ENCODE measurements at regions not wholly inside any gene's neighbourhood (a gene's known extent, or its start where the extent isn't known, plus 50 kb on each side); places are given as distances from the start of the nearest gene placed in this dataset.

DNA sequence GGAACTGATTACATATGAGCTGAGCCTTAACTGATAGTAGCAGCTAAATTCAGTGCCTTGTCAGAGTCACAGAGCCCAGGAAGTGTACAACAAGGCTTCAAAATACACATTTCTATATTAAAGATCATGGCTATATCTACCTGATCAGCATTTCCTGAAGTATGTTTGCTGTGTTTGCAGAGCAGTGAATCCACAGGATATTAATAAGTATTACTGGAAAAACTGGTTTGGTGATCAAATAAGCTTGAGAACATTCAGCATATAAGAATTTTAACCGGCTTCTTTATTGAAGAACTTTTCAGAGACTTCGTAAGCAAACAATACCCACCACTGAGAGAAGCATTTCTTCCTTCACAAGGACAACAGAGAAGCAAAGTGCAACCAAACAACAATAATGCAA is 227.0 kb downstream of the ELAVL2 start:
- Histone ChIP-seq H3K4me3 (ENCODE audit: low read length) (no peak overlapping the region), H3K36me3 (ENCODE audit: control insufficient read depth, insufficient read depth, low read length) (no peaks in the 10 kb centered on the region), H3K27ac (ENCODE audit: low read depth, low read length) (no peak overlapping the region), H3K27me3 (ENCODE audit: control insufficient read depth, insufficient read depth, low read length) (no peaks in the 10 kb centered on the region), H3K9ac (ENCODE audit: low read length) (no peak overlapping the region), H3K4me1 (ENCODE audit: control insufficient read depth, insufficient read depth, low read length) (no peaks in the 10 kb centered on the region)

DNA sequence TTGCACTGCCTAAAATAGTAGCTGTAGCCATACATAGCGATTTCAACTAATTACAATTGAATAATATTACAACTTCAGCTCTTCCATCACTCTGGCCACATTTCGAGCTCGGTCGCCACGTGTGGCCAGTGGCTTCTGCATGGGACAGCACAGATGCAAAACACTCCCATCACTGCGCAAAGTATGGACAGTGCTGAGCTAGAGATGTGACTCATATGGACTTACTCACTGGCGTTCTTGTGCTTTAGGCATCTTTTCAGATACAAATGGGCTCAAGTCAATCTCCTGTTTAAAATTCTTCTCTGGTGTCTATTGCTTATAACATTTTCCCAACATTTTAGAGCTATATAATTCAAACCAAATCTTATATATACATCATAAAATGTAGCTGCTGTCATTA is 222.7 kb downstream of the ELAVL2 start:
- Histone ChIP-seq H3K9ac (ENCODE audit: low read length) (no peak overlapping the region), H3K27me3 (ENCODE audit: control insufficient read depth, insufficient read depth, low read length) (no peaks in the 10 kb centered on the region), H3K27ac (ENCODE audit: low read depth, low read length) (no peak overlapping the region), H3K36me3 (ENCODE audit: control insufficient read depth, insufficient read depth, low read length) (no peaks in the 10 kb centered on the region), H3K4me1 (ENCODE audit: control insufficient read depth, insufficient read depth, low read length) (no peaks in the 10 kb centered on the region), H3K4me3 (ENCODE audit: low read length) (no peak overlapping the region)

DNA sequence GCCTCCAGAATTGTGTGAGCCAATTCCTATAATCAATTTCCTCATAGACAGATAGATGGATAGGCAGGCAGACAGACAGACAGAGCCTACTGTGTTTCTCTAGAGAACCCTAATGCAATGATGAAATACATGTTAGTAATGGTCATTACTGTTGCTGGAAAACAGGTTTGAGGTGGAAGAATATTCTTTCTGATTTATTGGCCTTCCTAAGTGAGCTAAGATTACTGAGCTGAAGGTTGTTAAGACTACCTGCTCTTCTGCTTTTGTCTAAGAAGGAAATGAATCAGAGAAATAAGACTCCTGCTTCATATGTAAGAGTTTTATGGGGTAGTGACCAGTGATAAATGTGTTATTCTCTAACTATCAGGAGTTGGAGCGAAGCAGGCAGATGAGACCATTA is 219.9 kb downstream of the ELAVL2 start:
- Histone ChIP-seq H3K4me3 (ENCODE audit: low read length) (no peak overlapping the region), H3K27me3 (ENCODE audit: control insufficient read depth, insufficient read depth, low read length) (no peaks in the 10 kb centered on the region), H3K27ac (ENCODE audit: low read depth, low read length) (no peak overlapping the region)

DNA sequence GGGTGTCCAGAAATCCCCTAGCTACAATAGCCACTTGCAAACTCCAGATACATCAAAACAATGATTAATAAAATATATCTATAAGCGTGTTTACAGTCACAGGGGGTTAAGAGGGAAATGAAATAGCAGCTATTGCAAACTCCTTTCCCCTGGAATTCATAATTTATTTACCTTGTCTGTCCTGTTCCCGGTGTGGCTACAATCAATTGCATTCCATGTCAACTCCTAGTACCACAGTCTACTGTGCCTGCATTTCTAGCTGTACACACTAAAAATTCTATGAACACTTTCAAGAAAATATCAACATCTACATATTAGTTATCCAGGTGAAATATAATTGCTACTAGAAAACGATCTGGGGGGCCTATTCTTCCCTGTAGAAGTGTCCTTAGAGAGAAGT is 217.6 kb downstream of the ELAVL2 start:
- Histone ChIP-seq H3K4me3 (ENCODE audit: low read length) (no peak overlapping the region), H3K9ac (ENCODE audit: low read length) (no peak overlapping the region), H3K27me3 (ENCODE audit: control insufficient read depth, insufficient read depth, low read length) (no peaks in the 10 kb centered on the region), H3K36me3 (ENCODE audit: control insufficient read depth, insufficient read depth, low read length) (no peaks in the 10 kb centered on the region), H3K4me1 (ENCODE audit: control insufficient read depth, insufficient read depth, low read length) (no peaks in the 10 kb centered on the region), H3K27ac (ENCODE audit: low read depth, low read length) (no peak overlapping the region)

More for the DNA sequence above, 219.9 kb downstream of the ELAVL2 start:
- Histone ChIP-seq H3K4me1 (ENCODE audit: control insufficient read depth, insufficient read depth, low read length) (no peaks in the 10 kb centered on the region), H3K9ac (ENCODE audit: low read length) (no peak overlapping the region), H3K36me3 (ENCODE audit: control insufficient read depth, insufficient read depth, low read length) (no peaks in the 10 kb centered on the region)

DNA sequence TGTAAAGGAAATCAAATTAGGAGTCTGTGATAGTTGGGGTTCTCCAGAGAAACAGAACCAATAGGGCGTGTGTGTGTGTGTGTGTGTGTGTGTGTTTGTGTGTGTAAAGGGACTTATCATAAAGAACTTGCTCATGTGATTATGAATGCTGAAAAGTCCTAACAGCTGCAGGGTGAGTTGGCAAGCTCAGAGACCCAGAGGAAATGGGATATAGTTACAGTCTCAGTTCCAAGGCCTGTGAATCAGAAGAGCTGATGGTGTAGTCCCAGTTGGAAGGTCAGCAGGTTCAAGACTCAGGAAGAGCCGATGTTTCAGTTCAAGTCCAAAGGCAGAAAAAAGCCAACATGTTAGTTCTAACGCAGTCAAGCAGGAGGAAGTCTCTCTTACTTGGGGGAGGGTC is 214.2 kb downstream of the ELAVL2 start:
- Histone ChIP-seq H3K36me3 (ENCODE audit: control insufficient read depth, insufficient read depth, low read length) (no peaks in the 10 kb centered on the region), H3K4me1 (ENCODE audit: control insufficient read depth, insufficient read depth, low read length) (no peaks in the 10 kb centered on the region), H3K27ac (ENCODE audit: low read depth, low read length) (no peak overlapping the region), H3K4me3 (ENCODE audit: low read length) (no peak overlapping the region), H3K27me3 (ENCODE audit: control insufficient read depth, insufficient read depth, low read length) (no peaks in the 10 kb centered on the region), H3K9ac (ENCODE audit: low read length) (no peak overlapping the region)

DNA sequence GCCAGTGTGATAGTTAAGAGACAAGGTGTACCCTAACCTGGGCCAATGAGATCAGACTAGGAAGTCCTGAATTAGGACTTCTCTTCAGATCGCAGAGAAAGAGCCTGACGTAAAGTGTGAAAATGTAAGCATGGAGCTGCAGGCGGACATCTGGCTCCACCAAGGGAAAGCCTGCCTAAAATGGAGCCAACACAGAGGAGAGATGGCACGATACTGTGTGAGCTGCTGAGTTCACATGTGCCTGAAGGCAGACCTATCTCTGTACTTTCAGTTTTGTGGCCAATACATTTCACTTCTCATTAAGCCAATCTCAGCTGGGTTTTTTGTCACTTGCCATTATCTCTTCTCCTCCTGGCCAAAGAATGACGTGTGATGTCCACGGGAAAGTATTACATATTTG is 210.5 kb downstream of the ELAVL2 start:
- H3K27ac ChIP-seq (ENCODE audit: low read depth, low read length): no peak overlapping the region
- H3K4me1 ChIP-seq (ENCODE audit: control insufficient read depth, insufficient read depth, low read length): no peaks in the 10 kb centered on the region
- H3K4me3 ChIP-seq (ENCODE audit: low read length): no peak overlapping the region
- no peak overlapping the region for H3K9ac ChIP-seq (ENCODE audit: low read length)
- no peaks in the 10 kb centered on the region for H3K36me3 ChIP-seq (ENCODE audit: control insufficient read depth, insufficient read depth, low read length)
- no peaks in the 10 kb centered on the region for H3K27me3 ChIP-seq (ENCODE audit: control insufficient read depth, insufficient read depth, low read length)

DNA sequence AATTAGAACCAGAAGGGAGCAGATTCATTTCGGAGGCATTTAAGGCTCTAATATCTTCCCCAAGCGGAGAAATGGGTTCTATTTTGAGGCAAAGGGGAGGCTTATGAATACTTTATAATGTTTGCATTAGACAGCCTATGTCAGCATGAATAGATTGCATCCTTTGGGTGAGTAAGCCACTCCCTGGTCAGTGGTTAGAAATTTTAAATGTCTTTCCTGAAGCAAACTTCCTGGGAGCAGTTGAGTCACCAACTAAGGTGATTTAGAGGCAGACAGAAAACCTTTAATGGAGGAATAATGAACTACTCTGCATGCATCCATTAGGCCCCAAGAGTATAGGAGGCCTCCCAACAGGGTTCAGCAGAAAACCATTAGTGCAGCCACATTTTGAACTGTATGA is 204.9 kb downstream of the ELAVL2 start:
- Histone ChIP-seq H3K27me3 (ENCODE audit: control insufficient read depth, insufficient read depth, low read length) (no peaks in the 10 kb centered on the region), H3K27ac (ENCODE audit: low read depth, low read length) (no peak overlapping the region), H3K9ac (ENCODE audit: low read length) (no peak overlapping the region), H3K4me1 (ENCODE audit: control insufficient read depth, insufficient read depth, low read length) (no peaks in the 10 kb centered on the region), H3K4me3 (ENCODE audit: low read length) (no peak overlapping the region), H3K36me3 (ENCODE audit: control insufficient read depth, insufficient read depth, low read length) (no peaks in the 10 kb centered on the region)

DNA sequence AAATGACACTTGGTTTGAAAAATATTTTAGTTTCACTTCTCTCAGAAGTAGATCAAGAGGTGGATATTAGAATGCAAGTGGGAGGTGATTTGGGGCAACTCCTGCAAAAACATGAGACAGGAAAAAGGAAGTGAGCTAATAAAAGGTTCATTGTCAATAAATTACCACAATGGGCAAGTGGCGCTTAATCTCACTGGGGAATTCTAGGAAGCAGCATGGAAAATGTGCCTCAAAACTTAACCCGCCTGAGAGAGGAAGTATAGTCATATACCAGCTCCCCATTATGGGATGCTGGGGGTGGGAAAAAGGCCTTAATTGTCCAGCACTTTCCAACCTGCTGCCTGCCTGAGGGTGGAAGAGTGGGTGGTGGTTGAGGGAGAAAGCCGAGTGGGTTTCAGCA is 204.1 kb downstream of the ELAVL2 start:
- Histone ChIP-seq H3K27me3 (ENCODE audit: control insufficient read depth, insufficient read depth, low read length) (no peaks in the 10 kb centered on the region), H3K4me1 (ENCODE audit: control insufficient read depth, insufficient read depth, low read length) (no peaks in the 10 kb centered on the region), H3K36me3 (ENCODE audit: control insufficient read depth, insufficient read depth, low read length) (no peaks in the 10 kb centered on the region), H3K9ac (ENCODE audit: low read length) (no peak overlapping the region), H3K4me3 (ENCODE audit: low read length) (no peak overlapping the region), H3K27ac (ENCODE audit: low read depth, low read length) (no peak overlapping the region)

DNA sequence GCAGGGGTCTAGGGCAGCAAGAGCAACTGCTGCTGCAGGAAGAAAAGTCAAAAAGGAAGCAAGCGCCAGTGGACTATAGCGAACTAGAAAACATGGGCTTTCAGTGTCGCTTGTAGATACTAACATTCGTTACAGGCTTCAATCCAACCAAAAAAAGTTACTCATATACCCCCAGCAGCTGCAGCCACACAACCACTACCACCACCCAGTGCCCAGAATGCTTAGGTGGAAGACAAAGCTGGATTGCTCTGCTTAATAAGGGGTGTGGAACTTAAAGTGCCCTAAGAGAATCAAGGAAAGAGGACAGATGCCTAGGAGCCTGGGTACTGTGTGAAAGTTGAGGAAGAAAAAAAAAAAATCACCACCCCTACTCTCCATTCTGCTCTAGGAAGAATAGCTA is 203.6 kb downstream of the ELAVL2 start:
- Histone ChIP-seq H3K9ac (ENCODE audit: low read length) (no peak overlapping the region), H3K27me3 (ENCODE audit: control insufficient read depth, insufficient read depth, low read length) (no peaks in the 10 kb centered on the region), H3K4me3 (ENCODE audit: low read length) (no peak overlapping the region), H3K36me3 (ENCODE audit: control insufficient read depth, insufficient read depth, low read length) (no peaks in the 10 kb centered on the region), H3K4me1 (ENCODE audit: control insufficient read depth, insufficient read depth, low read length) (no peaks in the 10 kb centered on the region), H3K27ac (ENCODE audit: low read depth, low read length) (no peak overlapping the region)

DNA sequence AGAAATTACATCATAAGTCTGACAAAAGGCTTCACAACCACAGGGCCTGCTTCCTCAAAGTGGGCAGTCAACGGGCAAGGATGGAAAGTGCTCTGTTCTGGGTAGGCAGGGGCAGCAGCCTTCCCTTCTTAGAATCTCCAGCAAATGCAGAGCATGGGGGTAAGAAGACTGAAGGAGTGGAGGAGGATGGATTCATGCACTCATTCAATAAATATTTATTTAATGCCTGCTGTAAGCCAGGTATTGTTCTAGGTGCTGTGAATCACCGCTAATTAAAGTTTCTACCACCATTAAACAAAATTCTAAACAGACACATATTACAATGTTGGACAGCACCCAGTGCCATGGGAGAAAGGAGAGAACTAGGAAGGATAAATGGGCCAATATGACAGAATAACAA is 195.6 kb downstream of the ELAVL2 start:
- no peak overlapping the region for H3K9ac ChIP-seq (ENCODE audit: low read length)
- no peak overlapping the region for H3K4me3 ChIP-seq (ENCODE audit: low read length)

DNA sequence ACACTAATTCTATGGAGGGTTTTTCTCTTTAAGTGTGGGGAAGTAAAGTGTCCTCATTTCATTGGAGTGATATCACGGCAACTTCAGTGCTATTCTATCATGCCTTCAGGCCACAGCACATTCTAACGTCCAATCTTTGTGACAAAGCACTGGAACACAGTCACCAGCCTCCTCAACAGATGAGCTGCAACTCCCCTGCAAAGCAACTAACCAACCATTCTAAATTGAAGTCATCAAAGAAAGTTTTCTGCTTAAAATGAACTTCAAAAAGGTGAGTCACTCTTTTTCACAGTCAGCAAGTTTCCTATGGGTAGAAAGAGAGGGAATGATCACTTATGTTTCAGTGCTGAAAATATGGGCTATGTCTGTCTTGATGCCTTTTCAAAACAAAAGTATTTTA is 190.8 kb downstream of the ELAVL2 start:
- no peaks in the 10 kb centered on the region for H3K4me1 ChIP-seq (ENCODE audit: control insufficient read depth, insufficient read depth, low read length)
- no peak overlapping the region for H3K27ac ChIP-seq (ENCODE audit: low read depth, low read length)
- H3K9ac ChIP-seq (ENCODE audit: low read length): no peak overlapping the region
- H3K4me3 ChIP-seq (ENCODE audit: low read length): no peak overlapping the region
- H3K36me3 ChIP-seq (ENCODE audit: control insufficient read depth, insufficient read depth, low read length): no peaks in the 10 kb centered on the region
- no peaks in the 10 kb centered on the region for H3K27me3 ChIP-seq (ENCODE audit: control insufficient read depth, insufficient read depth, low read length)

More for the DNA sequence above, 195.6 kb downstream of the ELAVL2 start:
- H3K4me1 ChIP-seq (ENCODE audit: control insufficient read depth, insufficient read depth, low read length): no peaks in the 10 kb centered on the region
- no peak overlapping the region for H3K27ac ChIP-seq (ENCODE audit: low read depth, low read length)
- no peaks in the 10 kb centered on the region for H3K36me3 ChIP-seq (ENCODE audit: control insufficient read depth, insufficient read depth, low read length)
- no peaks in the 10 kb centered on the region for H3K27me3 ChIP-seq (ENCODE audit: control insufficient read depth, insufficient read depth, low read length)

DNA sequence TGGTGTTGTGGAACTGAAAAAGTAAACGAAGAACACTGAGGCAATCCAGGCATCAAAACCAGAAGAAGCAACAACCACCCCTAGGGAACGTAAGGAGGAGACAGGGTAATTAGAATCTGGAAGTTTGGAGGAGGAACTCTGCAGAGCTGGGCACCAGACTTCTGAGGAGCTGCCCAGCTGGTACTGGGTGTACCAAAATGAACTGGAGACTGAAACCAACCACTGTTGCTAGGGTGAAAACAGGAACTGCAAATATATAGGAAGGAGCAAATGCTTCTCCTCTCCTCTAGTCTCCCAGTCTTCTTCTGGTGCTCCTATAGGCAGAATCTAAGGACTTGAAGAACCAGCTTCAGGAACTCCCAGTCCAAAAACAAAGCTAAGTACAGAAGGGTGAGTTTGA is 189.8 kb downstream of the ELAVL2 start:
- no peaks in the 10 kb centered on the region for H3K36me3 ChIP-seq (ENCODE audit: control insufficient read depth, insufficient read depth, low read length)
- H3K4me3 ChIP-seq (ENCODE audit: low read length): no peak overlapping the region
- H3K9ac ChIP-seq (ENCODE audit: low read length): no peak overlapping the region
- no peaks in the 10 kb centered on the region for H3K4me1 ChIP-seq (ENCODE audit: control insufficient read depth, insufficient read depth, low read length)
- no peaks in the 10 kb centered on the region for H3K27me3 ChIP-seq (ENCODE audit: control insufficient read depth, insufficient read depth, low read length)
- no peak overlapping the region for H3K27ac ChIP-seq (ENCODE audit: low read depth, low read length)

DNA sequence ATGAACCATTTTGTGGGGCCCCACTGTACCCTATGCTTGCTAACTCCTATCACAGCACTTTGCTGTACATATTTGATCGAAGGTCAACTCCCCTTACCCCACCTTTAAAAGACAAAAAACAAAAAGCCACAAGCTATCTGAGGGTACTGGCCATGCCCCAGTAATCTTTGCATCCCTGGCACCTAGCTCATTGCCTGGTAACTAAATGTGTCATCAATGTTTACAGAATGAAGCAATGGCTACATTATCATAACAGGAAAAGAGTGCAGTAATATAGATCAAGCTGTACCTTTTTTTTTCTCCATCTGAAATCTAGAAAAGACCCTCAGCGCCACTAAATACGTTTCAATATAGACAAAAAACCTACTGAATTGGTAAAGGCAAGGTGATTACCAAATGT is 188.0 kb downstream of the ELAVL2 start:
- H3K36me3 ChIP-seq (ENCODE audit: control insufficient read depth, insufficient read depth, low read length): no peaks in the 10 kb centered on the region
- no peak overlapping the region for H3K4me3 ChIP-seq (ENCODE audit: low read length)
- no peak overlapping the region for H3K27ac ChIP-seq (ENCODE audit: low read depth, low read length)
- H3K9ac ChIP-seq (ENCODE audit: low read length): no peak overlapping the region
- H3K27me3 ChIP-seq (ENCODE audit: control insufficient read depth, insufficient read depth, low read length): no peaks in the 10 kb centered on the region
- H3K4me1 ChIP-seq (ENCODE audit: control insufficient read depth, insufficient read depth, low read length): no peaks in the 10 kb centered on the region
